NOMO-1 treated with dmso at 0.1 percent for 144 hours (cell line): ENCODE measurements at regions not wholly inside any gene's neighbourhood (a gene's known extent, or its start where the extent isn't known, plus 50 kb on each side); places are given as distances from the start of the nearest gene placed in this dataset.

Source experiments
- DNase-seq: peaks from one replicate; lab custom pipeline; 2025; ENCODE audit not compliant: unreplicated experiment; lab: John Stamatoyannopoulos, UW

- DNase-seq = no peak
Observed at GRCh38 chr3:154482507-154482906, 52.5 kb upstream of the GPR149 start.

GRCh38 chr3:154480033-154480432, 50.0 kb upstream of the GPR149 start:
- DNase-seq = no peak
